ENCODE measurements at regions not wholly inside any gene's neighbourhood (a gene's known extent, or its start where the extent isn't known, plus 50 kb on each side); places are given as distances from the start of the nearest gene placed in this dataset.
"Not testable (repeated sequence)": the region's sequence is repeated elsewhere in the genome, so short reads cannot be mapped to it uniquely, and the experiment has no call there.

GRCh38 chr12:34198924-34199323, 176.6 kb downstream of the ALG10 start:
- no peak for DNase-seq

DNA sequence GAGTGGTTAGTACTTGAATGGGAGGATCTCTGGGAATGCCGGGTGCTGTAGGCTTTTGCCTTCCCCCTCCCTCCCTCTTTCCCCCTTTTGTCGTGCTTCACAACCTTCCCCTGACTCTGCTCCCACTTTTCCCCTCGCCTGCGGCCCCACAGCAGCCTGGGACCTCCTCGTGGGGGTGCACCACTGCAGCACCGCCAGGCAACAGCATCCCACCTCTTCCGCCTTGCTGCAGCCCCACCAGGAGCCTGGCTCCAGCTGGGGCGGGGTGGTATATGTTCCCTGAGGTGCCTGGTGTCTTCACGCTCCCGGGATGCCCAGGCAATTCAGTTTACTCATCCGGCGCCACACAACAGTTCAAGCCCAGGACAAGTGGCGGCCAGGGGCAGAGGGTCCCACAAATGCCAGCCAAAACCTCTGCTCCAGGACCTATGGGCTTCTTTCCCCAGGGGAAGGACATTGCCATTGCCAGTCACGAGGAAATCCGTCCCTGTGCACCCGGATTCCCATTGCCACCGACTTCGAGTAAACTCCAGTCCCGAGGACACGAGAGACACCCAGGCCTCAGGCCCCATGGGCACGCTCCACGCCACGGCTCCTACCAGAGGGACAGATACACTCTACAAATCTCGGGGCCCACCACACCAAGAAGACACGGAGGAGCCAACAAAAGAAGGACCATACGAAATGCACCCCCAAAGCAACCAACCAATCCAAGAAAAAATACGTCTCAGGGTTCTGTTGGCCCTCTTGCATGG, 181.7 kb downstream of the ALG10 start:
- DNase-seq = no peak

- DNase-seq = no peak
These were observed 182.6 kb downstream of the ALG10 start for GRCh38 chr12:34204830-34205285.

DNA sequence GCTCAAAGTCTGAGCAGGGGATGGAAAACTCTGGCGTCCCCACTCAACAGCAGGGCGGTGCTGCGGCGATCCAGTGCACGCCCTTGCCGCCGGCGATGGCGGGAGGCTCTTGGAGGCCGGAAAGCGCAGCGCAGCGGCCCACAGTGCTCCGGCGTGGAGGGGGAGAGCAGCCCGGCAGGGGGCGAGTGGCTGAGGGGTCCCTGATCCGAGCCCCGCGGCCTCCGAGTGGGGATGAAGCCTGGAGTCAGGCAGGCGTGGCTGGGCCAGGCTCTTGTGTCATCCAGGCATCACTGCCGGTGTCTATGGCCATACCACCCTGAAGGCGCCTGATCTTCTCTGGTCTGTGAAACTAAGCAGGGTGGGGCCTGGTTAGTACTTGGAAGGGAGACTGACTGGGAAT, 183.1 kb downstream of the ALG10 start:
- DNase-seq = no peak

GRCh38 chr12:34206061-34206785, 183.9 kb downstream of the ALG10 start:
- DNase-seq = no peak

DNA sequence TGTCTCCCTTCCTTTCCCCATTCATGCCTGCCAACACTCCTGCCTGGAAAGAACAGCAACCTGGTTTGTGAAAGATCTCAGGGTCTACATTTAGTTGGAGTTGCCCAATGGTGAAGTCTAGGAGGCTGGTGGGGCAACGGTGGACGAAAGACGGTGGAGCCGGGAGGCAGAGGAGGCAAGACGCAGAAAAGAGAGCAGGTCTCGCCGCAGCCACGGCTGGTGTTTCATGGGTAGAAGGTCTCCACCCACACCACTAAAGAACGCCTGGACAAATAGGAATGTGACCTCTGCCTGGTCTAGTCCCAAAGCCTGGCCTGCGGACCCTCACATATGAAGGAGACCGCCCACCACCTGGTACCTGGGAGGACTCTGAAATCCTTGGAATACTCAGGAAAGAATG, 185.6 kb downstream of the ALG10 start:
- no peak for DNase-seq

- DNase-seq = no peak
These were observed 186.3 kb downstream of the ALG10 start for GRCh38 chr12:34208331-34209258.

DNA sequence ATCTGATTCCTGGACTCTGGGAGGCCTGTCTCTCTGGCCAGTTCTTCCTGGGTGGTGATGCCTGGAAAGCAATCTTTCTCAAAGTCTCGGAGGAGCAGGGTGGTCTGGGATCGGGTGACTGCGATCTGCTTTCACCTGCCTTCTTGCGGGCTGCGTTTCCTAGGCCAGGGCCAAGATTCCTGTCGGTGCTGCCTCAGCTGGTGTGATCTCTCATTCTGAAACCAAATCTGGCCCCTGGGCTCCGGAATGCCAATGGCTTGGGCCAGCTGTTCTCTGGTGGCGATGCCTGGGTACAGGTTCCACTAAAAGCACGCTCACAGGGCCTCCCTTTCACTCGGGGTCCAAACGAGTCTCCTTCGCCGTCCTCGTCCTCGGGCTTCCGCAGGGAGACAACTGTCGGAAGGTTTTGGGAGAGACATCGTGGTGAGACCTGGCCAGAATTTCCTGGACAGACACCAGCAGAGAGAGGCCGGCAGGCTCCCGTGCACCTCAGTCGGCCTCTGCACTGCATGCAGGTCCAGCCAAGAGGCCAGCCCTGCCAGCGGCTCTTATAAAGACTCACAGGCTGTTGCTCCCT, 187.1 kb downstream of the ALG10 start:
- DNase-seq = no peak

DNA sequence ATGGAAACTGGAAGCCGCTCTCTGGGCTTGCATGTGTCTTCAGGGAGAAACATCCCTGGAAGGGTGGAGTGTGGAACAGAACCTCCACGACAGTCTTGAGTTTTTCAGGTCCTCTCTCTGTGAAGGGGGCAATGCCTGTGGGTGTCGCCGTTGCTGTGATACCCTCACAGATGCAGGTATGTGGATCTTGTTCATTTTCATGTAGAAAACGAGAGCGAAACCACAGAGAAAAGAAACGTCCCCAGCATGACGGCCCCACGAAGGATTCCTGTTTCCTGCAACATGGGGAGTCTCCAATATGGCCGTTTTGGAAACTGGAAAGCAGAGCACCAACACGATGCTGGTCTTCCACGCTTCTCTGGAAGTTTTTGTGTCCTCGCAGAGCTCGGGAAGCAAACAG, 187.9 kb downstream of the ALG10 start:
- DNase-seq = no peak

DNA sequence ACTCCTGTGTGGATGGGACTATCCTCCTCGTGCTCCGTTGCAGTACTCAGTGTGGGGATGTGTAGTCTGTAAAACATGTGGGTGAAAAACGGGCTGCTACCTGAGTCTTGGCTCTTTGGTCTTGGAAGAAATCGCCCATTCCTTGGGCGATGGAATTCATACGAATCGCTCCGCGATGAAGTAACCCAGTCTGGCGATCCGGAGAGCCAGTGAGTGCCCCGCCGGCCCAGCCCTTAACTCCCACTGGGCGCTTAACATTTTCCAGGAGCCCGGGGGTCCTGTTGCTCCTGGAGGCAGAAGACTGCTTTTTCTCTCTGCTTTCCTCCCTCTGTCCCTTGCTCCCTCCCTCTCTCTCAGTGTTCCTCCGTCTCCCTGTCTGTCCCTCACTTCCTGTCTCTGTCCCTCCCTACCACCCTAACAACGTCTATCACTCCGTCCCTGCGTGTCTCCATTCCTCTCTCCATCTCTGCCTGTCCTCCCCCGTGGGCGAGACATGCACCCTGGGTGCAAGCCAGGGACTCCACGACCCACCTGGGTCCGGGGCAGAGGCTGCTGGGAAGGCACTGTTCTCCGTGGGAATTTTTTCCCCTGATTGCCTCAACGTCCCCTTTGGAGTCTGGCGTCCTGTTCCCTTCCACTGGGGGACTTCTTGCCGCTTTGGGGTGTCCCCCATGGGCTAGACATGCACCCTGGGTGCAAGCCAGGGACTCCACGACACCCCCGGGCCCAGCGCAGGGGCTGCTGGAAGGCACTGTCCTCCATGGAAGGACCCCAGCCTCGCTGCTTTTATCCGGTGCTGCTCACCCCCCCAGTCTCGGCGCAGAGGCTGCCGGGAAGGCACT, 188.6 kb downstream of the ALG10 start:
- DNase-seq = no peak

- no peak for DNase-seq
These were observed 190.4 kb downstream of the ALG10 start for GRCh38 chr12:34212651-34213050.

DNA sequence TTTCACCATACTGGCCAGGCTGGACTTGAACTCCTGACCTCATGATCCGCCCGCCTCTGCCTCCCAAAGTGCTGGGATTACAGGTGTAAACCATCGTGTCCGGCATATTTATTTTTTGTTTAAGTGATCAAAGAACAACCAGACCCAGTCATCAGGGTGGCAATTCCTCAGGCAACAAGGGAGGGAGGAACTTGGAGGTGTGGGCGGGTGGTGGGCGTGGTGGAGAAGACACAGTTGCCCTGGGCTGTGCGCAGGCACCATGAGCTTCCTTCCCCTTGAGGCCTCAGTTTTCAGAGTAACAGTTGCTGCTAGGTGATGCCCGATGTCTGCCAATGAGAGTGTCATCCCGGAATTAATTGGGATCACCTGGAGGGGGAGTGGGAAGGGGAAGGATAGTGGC, 191.7 kb downstream of the ALG10 start:
- DNase-seq = no peak

- no peak for DNase-seq
These were observed 193.1 kb downstream of the ALG10 start for GRCh38 chr12:34215213-34215892.

DNA sequence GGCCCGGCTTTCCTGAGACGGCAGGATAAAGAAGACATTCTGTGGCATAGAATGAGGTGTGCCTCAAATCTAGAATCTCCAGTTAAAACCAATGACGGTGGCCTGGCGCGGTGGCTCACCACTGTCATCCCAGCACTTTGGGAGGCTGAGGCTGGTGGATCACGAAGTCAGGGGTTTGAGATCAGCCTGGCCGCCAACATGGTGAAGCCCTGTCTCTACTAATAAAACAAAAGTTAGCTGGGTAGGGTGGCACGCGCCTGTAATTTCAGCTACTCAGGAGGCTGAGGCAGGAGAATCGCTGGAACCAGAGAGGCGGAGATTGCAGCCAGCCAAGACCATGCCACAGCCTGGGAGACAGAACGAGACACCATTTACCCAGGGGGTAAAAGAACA, 193.6 kb downstream of the ALG10 start:
- no peak for DNase-seq

- DNase-seq = no peak
These were observed 195.4 kb downstream of the ALG10 start for GRCh38 chr12:34217660-34218059.

- peak; percentile 87 for DNase-seq
These were observed 196.1 kb downstream of the ALG10 start for GRCh38 chr12:34218193-34219045.

- no peak for DNase-seq
These were observed 196.9 kb downstream of the ALG10 start for GRCh38 chr12:34219046-34219770.

DNA sequence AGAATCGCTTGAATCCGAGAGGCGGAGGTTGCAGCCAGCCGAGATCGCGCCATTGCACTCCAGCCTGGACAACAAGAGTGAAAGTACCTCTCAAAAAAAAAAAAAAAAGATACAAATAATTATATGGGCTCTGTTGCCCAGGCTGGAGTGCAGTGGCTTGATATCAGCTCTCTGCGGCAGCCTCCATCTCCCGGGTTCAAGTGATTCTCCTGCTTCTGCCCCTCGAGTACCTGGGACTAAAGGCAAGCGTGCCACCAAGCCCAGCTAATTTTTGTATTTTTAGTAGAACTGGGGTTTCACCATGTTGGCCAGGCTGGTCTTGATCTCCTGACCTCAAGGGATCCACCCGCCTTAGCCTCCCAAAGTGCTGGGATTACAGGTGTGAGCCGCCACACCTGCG, 197.8 kb downstream of the ALG10 start:
- DNase-seq = not testable (repeated sequence)

GRCh38 chr12:34223640-34224039, 201.3 kb downstream of the ALG10 start:
- DNase-seq = no peak

DNA sequence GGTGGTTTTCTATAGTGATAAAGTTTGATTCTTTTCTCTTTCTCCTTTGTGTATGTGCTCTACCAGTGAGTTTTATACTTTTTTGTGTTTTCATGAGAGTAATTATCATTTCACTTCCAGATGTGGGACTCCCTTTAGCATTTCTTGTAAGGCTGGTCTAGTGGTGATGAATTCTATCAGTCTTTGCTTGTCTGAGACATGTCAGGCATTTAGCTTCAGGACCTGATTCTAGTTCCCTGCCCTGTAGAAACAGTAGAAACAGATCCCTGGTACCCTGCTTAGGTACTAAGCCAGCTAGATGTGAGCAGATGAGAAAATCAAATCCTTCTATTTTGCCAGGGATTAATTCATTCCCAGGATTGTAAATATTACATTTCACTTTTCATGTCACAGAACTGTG, 203.7 kb downstream of the ALG10 start:
- not testable (repeated sequence) for DNase-seq
